OCI-LY3 (cell line): ENCODE measurements at regions not wholly inside any gene's neighbourhood (a gene's known extent, or its start where the extent isn't known, plus 50 kb on each side); places are given as distances from the start of the nearest gene placed in this dataset.

Experiments
- H2AFZ ChIP-seq: fragments of 200-600, 300-600 bp; shearing (Covaris generic); 2 replicates; pipeline ENCODE4 v1.6.0; 2014; ENCODE audit warnings: antibody characterized with exemption, low read depth, low read length
- H3K27ac ChIP-seq: fragments of 200-600, 300-600 bp; sonication (generic); 2 replicates; pipeline ENCODE4 v1.5.1; 2014; ENCODE audit warnings: mild to moderate bottlenecking, low read length, moderate library complexity, mixed read lengths
- H3K27me3 ChIP-seq: fragments of 200-600, 300-600 bp; sonication (generic); 2 replicates; pipeline ENCODE4 v1.6.1; 2014; ENCODE audit warnings: low read depth, low read length, mixed read lengths
- H3K36me3 ChIP-seq: fragments of 200-600, 300-600 bp; sonication (generic); replicated peaks from 2 replicates; pipeline ENCODE3; 2014; ENCODE audit warnings: low read depth, low read length, mixed read lengths
- H3K4me1 ChIP-seq: fragments of 300-600, 200-600 bp; sonication (generic); 2 replicates; pipeline ENCODE4 v1.6.1; 2014; ENCODE audit warnings: low read length, mixed read lengths
- H3K4me2 ChIP-seq: fragments of 200-600, 300-600 bp; sonication (generic); 2 replicates; pipeline ENCODE4 v1.6.1; 2014; ENCODE audit warnings: low read length, mixed read lengths
- H3K4me3 ChIP-seq: fragments of 300-600, 200-600 bp; sonication (generic); 2 replicates; pipeline ENCODE4 v1.5.1; 2014; ENCODE audit warnings: antibody characterized with exemption, mild to moderate bottlenecking, low read length, moderate library complexity
- H3K79me2 ChIP-seq: fragments of 300-600, 200-600 bp; shearing (Covaris generic); 2 replicates; pipeline ENCODE4 v1.6.1; 2014; ENCODE audit warnings: mild to moderate bottlenecking, low read length, mixed read lengths
- H3K9ac ChIP-seq: fragments of 300-600, 200-600 bp; shearing (Covaris generic); 2 replicates; pipeline ENCODE4 v1.6.0; 2014; ENCODE audit warnings: mild to moderate bottlenecking, low read length, moderate library complexity
- H3K9me3 ChIP-seq: fragments of 200-600, 300-600 bp; shearing (Covaris generic); 2 replicates; pipeline ENCODE4 v1.6.1; 2014; ENCODE audit warnings: low read length, mixed read lengths; ENCODE audit not compliant: insufficient read depth
- H4K20me1 ChIP-seq: fragments of 200-600, 300-600 bp; sonication (generic); 2 replicates; pipeline ENCODE4 v1.6.1; 2016; ENCODE audit warnings: low read length, mixed read lengths; ENCODE audit not compliant: insufficient read depth
- EZH2phosphoT487 ChIP-seq: fragments of 200-600 bp; shearing (Covaris generic); IDR thresholded peaks from 2 replicates; pipeline ENCODE4 v1.6.1; 2018; ENCODE audit warnings: antibody characterized with exemption, mixed run types, low read depth
- TF ChIP-seq, protein P1 (sequence below): fragments of 200-600, 300-600 bp; sonication (generic); IDR thresholded peaks from 2 replicates; pipeline ENCODE4 v1.5.1; 2014; ENCODE audit warnings: antibody characterized with exemption, low read length, low read depth

DNA sequence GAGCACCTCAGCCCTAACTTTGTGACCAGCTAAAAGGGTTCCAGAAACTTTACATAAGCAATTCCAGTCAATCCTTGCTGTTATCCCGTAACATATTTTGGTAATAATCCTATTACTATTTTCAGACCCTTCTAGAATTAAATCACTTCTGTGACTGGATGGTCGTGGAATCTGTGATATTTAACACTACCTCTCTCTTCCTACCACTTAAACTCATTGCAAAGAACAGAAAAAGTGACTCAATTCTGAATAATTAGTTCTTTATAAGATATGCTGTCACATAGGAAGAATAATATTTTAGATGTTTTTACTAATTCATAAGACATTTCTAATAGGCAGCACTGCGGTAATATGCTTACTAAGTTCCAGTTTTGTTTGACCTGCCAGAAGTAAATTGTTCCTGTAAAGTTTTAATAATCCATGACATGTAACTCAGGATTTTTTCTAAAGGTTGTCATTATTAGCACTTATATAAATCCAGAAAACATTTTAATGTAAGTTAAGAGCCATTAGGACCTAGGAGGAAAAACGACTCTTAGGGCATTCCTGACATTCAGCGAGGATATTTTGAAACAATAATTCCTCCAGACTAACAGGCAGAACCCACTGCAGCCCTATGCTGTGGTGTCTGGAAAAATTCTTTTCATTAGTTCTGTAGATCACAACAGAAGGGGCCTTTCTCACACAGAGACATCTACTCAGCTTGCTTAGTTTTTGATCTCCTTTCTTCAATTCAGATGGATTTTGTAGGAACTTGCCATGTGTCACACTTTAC lies 113.3 kb upstream of the MBNL1 start:
- H3K4me3 ChIP-seq, result no peak overlapping the region
- TF ChIP-seq EZH2phosphoT487, result no peak
- no peak overlapping the region for H2AFZ ChIP-seq
- H4K20me1 ChIP-seq, result no peaks in the 10 kb centered on the region
- no peaks in the 10 kb centered on the region for H3K79me2 ChIP-seq
- no peaks in the 10 kb centered on the region for H3K27me3 ChIP-seq
- no peaks in the 10 kb centered on the region for H3K9me3 ChIP-seq
- no peak overlapping the region for H3K4me2 ChIP-seq
- no peak overlapping the region for H3K9ac ChIP-seq
- H3K36me3 ChIP-seq, result no peaks in the 10 kb centered on the region
- H3K27ac ChIP-seq, result no peak overlapping the region
- H3K4me1 ChIP-seq, result peaks cover 48% of the 10 kb centered on the region

DNA sequence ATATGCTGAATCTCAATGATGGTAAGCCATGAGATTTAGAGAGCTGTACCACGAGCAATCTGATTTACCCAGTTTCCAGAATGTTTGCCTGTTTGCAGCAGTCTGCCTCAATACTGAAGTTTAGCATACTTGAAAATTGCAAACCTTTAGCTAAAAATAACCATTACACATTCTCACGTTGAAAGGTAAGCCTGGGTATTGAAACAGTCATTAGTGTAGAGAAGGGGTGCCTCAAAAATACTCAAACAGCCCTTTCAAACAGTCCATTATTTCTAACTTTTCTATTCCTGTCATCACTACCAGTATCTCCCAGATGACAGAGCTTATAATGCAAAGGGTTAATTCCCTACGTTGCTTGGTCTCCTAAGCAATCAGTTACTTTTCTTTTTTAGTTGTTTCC lies 111.8 kb upstream of the MBNL1 start:
- Histone ChIP-seq H3K4me2 (no peak overlapping the region), H2AFZ (no peak overlapping the region), H3K4me3 (no peak overlapping the region), H4K20me1 (no peaks in the 10 kb centered on the region), H3K36me3 (no peaks in the 10 kb centered on the region), H3K4me1 (peaks cover 42% of the 10 kb centered on the region), H3K27ac (no peak overlapping the region), H3K79me2 (no peaks in the 10 kb centered on the region), H3K9me3 (no peaks in the 10 kb centered on the region), H3K9ac (no peak overlapping the region), H3K27me3 (no peaks in the 10 kb centered on the region)
- TF ChIP-seq, protein P1, sequence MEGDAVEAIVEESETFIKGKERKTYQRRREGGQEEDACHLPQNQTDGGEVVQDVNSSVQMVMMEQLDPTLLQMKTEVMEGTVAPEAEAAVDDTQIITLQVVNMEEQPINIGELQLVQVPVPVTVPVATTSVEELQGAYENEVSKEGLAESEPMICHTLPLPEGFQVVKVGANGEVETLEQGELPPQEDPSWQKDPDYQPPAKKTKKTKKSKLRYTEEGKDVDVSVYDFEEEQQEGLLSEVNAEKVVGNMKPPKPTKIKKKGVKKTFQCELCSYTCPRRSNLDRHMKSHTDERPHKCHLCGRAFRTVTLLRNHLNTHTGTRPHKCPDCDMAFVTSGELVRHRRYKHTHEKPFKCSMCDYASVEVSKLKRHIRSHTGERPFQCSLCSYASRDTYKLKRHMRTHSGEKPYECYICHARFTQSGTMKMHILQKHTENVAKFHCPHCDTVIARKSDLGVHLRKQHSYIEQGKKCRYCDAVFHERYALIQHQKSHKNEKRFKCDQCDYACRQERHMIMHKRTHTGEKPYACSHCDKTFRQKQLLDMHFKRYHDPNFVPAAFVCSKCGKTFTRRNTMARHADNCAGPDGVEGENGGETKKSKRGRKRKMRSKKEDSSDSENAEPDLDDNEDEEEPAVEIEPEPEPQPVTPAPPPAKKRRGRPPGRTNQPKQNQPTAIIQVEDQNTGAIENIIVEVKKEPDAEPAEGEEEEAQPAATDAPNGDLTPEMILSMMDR, result no peak
- no peak for TF ChIP-seq EZH2phosphoT487

DNA sequence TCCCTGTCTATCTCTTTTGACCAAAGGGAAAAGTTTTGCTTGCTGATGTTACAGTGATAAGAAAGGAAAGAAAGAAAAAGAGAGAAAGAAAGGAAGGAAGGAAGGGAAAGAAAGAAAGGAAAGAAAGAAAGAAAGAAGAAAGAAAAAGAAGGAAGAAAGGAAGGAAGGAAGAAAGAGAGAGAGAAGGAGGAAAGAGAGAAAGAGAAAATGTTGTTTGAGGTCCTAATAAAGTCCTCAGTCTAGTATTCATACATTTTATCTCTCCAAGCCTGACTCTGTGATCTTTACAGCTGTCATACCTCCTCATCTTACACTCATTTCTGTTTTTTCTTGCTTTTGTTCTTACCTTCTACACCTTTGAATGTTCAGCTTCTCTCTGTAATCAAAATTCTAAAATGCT lies 111.4 kb upstream of the MBNL1 start:
- Histone ChIP-seq H3K79me2 (no peaks in the 10 kb centered on the region), H3K27me3 (no peaks in the 10 kb centered on the region), H3K4me2 (no peak overlapping the region), H3K9ac (no peak overlapping the region), H3K27ac (no peak overlapping the region), H3K4me3 (no peak overlapping the region), H3K4me1 (peaks cover 42% of the 10 kb centered on the region), H2AFZ (no peak overlapping the region), H3K9me3 (no peaks in the 10 kb centered on the region), H4K20me1 (no peaks in the 10 kb centered on the region), H3K36me3 (no peaks in the 10 kb centered on the region)
- TF ChIP-seq EZH2phosphoT487, result no peak
- TF ChIP-seq, protein P1, result no peak

DNA sequence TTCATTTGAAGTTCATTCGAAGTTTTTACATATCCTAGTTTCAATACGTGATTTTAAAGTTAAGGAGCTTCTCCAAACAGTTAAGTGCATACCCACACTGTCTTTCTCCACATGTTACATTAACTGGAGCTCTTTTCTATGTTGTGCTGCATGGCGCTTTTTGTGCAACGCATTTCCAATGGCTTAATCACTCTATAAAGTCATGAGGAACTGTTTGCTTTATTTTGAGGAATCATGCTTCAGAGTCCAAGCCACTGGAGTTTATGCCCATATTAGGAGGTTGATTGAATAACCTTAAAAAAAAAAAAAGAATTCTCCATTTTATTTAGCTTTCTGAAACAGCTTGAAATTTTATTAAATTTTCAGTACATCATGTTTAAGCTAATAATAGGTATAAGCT lies 109.4 kb upstream of the MBNL1 start:
- H3K79me2 ChIP-seq, result no peaks in the 10 kb centered on the region
- H3K9me3 ChIP-seq, result no peaks in the 10 kb centered on the region
- H3K36me3 ChIP-seq, result no peaks in the 10 kb centered on the region
- TF ChIP-seq EZH2phosphoT487, result no peak
- TF ChIP-seq, protein P1, result no peak
- no peak overlapping the region for H2AFZ ChIP-seq
- no peaks in the 10 kb centered on the region for H3K27me3 ChIP-seq
- peak overlapping the region; percentile 41 for H3K4me2 ChIP-seq
- H3K4me1 ChIP-seq, result peaks cover 42% of the 10 kb centered on the region
- no peak overlapping the region for H3K4me3 ChIP-seq
- H3K9ac ChIP-seq, result no peak overlapping the region
- H4K20me1 ChIP-seq, result no peaks in the 10 kb centered on the region
- no peak overlapping the region for H3K27ac ChIP-seq
